Mesendoderm (in vitro differentiated cells): ENCODE measurements at regions not wholly inside any gene's neighbourhood (a gene's known extent, or its start where the extent isn't known, plus 50 kb on each side); places are given as distances from the start of the nearest gene placed in this dataset.

Experiments
- DNase-seq: peaks from one replicate; pipeline ENCODE4 v3.0.0; 2013
- H2AK5ac ChIP-seq: 2 replicates; pipeline ENCODE4 v1.6.1; 2013; ENCODE audit warnings: low read length, inconsistent platforms
- H2BK120ac ChIP-seq: 2 replicates; pipeline ENCODE4 v1.6.1; 2013; ENCODE audit warnings: low read depth, mild to moderate bottlenecking, low read length, moderate library complexity, mixed read lengths
- H2BK15ac ChIP-seq: replicated peaks from 2 replicates; pipeline ENCODE4 v1.6.1; 2013; ENCODE audit warnings: low read depth, mild to moderate bottlenecking, moderate library complexity
- H2BK5ac ChIP-seq: 2 replicates; pipeline ENCODE4 v1.6.1; 2013; ENCODE audit warnings: low read length, inconsistent platforms
- H3K18ac ChIP-seq: 2 replicates; pipeline ENCODE4 v1.6.1; 2013; ENCODE audit warnings: mild to moderate bottlenecking, low read length, mixed read lengths
- H3K23ac ChIP-seq: one replicate; pipeline ENCODE4 v1.6.1; 2013; ENCODE audit warnings: low read length
- H3K27ac ChIP-seq: 2 replicates; pipeline ENCODE4 v1.5.1; 2013; ENCODE audit warnings: low read depth, mild to moderate bottlenecking, inconsistent platforms, low read length, moderate library complexity
- H3K27me3 ChIP-seq: 2 replicates; pipeline ENCODE4 v1.6.1; 2013; ENCODE audit warnings: low read length, control low read depth, mild to moderate bottlenecking, inconsistent platforms; ENCODE audit not compliant: insufficient read depth, poor library complexity
- H3K36me3 ChIP-seq: 2 replicates; pipeline ENCODE4 v1.6.1; 2013; ENCODE audit warnings: low read length, inconsistent platforms; ENCODE audit not compliant: control insufficient read depth, insufficient read depth
- H3K4ac ChIP-seq: one replicate; pipeline ENCODE4 v1.6.1; 2013; ENCODE audit warnings: low read depth, mild to moderate bottlenecking, low read length, moderate library complexity
- H3K4me1 ChIP-seq: 2 replicates; pipeline ENCODE4 v1.6.1; 2013; ENCODE audit warnings: low read depth, low read length, inconsistent platforms; ENCODE audit not compliant: control insufficient read depth
- H3K4me2 ChIP-seq: 2 replicates; pipeline ENCODE4 v1.6.1; 2013; ENCODE audit warnings: low read length
- H3K4me3 ChIP-seq: 2 replicates; pipeline ENCODE4 v1.5.1; 2013; ENCODE audit warnings: mild to moderate bottlenecking, low read length
- H3K56ac ChIP-seq: one replicate; pipeline ENCODE4 v1.6.1; 2013; ENCODE audit warnings: low read length
- H3K79me1 ChIP-seq: 2 replicates; pipeline ENCODE4 v1.6.1; 2013; ENCODE audit warnings: low read length, inconsistent platforms
- H3K79me2 ChIP-seq: 2 replicates; pipeline ENCODE4 v1.6.1; 2013; ENCODE audit warnings: mild to moderate bottlenecking, low read length; ENCODE audit not compliant: control insufficient read depth, insufficient read depth
- H3K9ac ChIP-seq: 2 replicates; pipeline ENCODE4 v1.6.1; 2013; ENCODE audit warnings: low read length, inconsistent platforms
- H4K5ac ChIP-seq: one replicate; pipeline ENCODE4 v1.6.1; 2013; ENCODE audit warnings: low read length
- H4K8ac ChIP-seq: one replicate; pipeline ENCODE4 v1.6.1; 2013; ENCODE audit warnings: low read depth, mild to moderate bottlenecking, control low read depth, low read length, moderate library complexity
- WGBS: extraction: QIAGEN DNeasy Blood & Tissue Kit; methylation state at CpG from one replicate; pipeline ENCODE4 v1.1.7; 2013; ENCODE audit warnings: low lambda C conversion rate, missing lambda C conversion rate; ENCODE audit not compliant: insufficient coverage; ENCODE audit errors: extremely low coverage; 5-methylcytosine and 5-hydroxymethylcytosine counted together

GRCh38 chr21:38081708-38082107, 165.5 kb upstream of the KCNJ6 start:
- H4K8ac ChIP-seq, result no peak overlapping the region
- no peak overlapping the region for H4K5ac ChIP-seq
- no peak overlapping the region for H2BK120ac ChIP-seq
- no peak overlapping the region for H3K23ac ChIP-seq
- H3K18ac ChIP-seq, result no peak overlapping the region
- H3K79me1 ChIP-seq, result no peaks in the 10 kb centered on the region
- no peak overlapping the region for H3K27ac ChIP-seq
- WGBS, result no CpG with 5 or more reads among the region's 9 CpGs
- H2BK5ac ChIP-seq, result no peak overlapping the region
- no peak overlapping the region for H2BK15ac ChIP-seq
- H3K79me2 ChIP-seq, result no peaks in the 10 kb centered on the region
- no peaks in the 10 kb centered on the region for H3K4me1 ChIP-seq
- no peaks in the 10 kb centered on the region for H3K36me3 ChIP-seq
- H3K27me3 ChIP-seq, result no peaks in the 10 kb centered on the region
- H3K9ac ChIP-seq, result no peak overlapping the region
- no peak overlapping the region for H3K4me3 ChIP-seq
- H3K56ac ChIP-seq, result no peak overlapping the region
- DNase-seq, result no peak
- H3K4me2 ChIP-seq, result no peak overlapping the region
- no peak overlapping the region for H2AK5ac ChIP-seq
- no peak overlapping the region for H3K4ac ChIP-seq

GRCh38 chr21:38082936-38083485, 166.8 kb upstream of the KCNJ6 start:
- Histone ChIP-seq H3K4me2 (no peak overlapping the region), H3K18ac (no peak overlapping the region), H3K27ac (no peak overlapping the region), H4K5ac (no peak overlapping the region), H3K23ac (no peak overlapping the region), H3K4ac (no peak overlapping the region), H4K8ac (no peak overlapping the region), H3K27me3 (no peaks in the 10 kb centered on the region), H3K4me3 (no peak overlapping the region), H2BK15ac (no peak overlapping the region), H3K4me1 (no peaks in the 10 kb centered on the region), H2BK120ac (no peak overlapping the region), H3K79me2 (no peaks in the 10 kb centered on the region), H3K9ac (no peak overlapping the region), H2BK5ac (no peak overlapping the region), H3K56ac (no peak overlapping the region), H2AK5ac (no peak overlapping the region), H3K79me1 (no peaks in the 10 kb centered on the region), H3K36me3 (no peaks in the 10 kb centered on the region)
- no CpG with 5 or more reads among the region's 4 CpGs for WGBS
- no peak for DNase-seq

- Histone ChIP-seq H2BK120ac (no peak overlapping the region), H3K4me1 (no peaks in the 10 kb centered on the region), H4K8ac (no peak overlapping the region), H3K27me3 (no peaks in the 10 kb centered on the region), H2BK15ac (no peak overlapping the region), H3K4me3 (no peak overlapping the region), H2BK5ac (no peak overlapping the region), H3K23ac (no peak overlapping the region), H3K36me3 (no peaks in the 10 kb centered on the region), H3K79me1 (no peaks in the 10 kb centered on the region), H3K9ac (no peak overlapping the region), H3K18ac (no peak overlapping the region), H3K56ac (no peak overlapping the region), H3K79me2 (no peaks in the 10 kb centered on the region), H4K5ac (no peak overlapping the region), H3K27ac (no peak overlapping the region), H2AK5ac (no peak overlapping the region), H3K4me2 (no peak overlapping the region), H3K4ac (no peak overlapping the region)
- no peak for DNase-seq
Measured at GRCh38 chr21:38083535-38083934, 167.3 kb upstream of the KCNJ6 start.

GRCh38 chr21:38086580-38086979, 170.2 kb upstream of the KCNJ15 start:
- no peak overlapping the region for H3K4ac ChIP-seq
- no peaks in the 10 kb centered on the region for H3K27me3 ChIP-seq
- no peak overlapping the region for H3K18ac ChIP-seq

GRCh38 chr21:38088916-38089762, 167.7 kb upstream of the KCNJ15 start:
- no peak overlapping the region for H3K9ac ChIP-seq
- WGBS, result no CpG with 5 or more reads among the region's 13 CpGs
- H3K27me3 ChIP-seq, result no peaks in the 10 kb centered on the region
- H3K79me2 ChIP-seq, result no peaks in the 10 kb centered on the region
- no peaks in the 10 kb centered on the region for H3K79me1 ChIP-seq
- H2BK5ac ChIP-seq, result no peak overlapping the region
- H3K4me1 ChIP-seq, result no peaks in the 10 kb centered on the region
- H3K18ac ChIP-seq, result no peak overlapping the region
- no peak overlapping the region for H3K27ac ChIP-seq
- no peak overlapping the region for H3K4ac ChIP-seq
- no peak overlapping the region for H4K5ac ChIP-seq
- H2AK5ac ChIP-seq, result no peak overlapping the region
- H3K23ac ChIP-seq, result no peak overlapping the region
- no peak overlapping the region for H3K4me3 ChIP-seq
- H3K56ac ChIP-seq, result no peak overlapping the region
- H4K8ac ChIP-seq, result no peak overlapping the region
- no peak overlapping the region for H2BK120ac ChIP-seq
- H3K36me3 ChIP-seq, result no peaks in the 10 kb centered on the region
- H2BK15ac ChIP-seq, result no peak overlapping the region
- H3K4me2 ChIP-seq, result no peak overlapping the region
- peak; percentile 6 for DNase-seq

More at GRCh38 chr21:38086580-38086979, 170.2 kb upstream of the KCNJ15 start:
- Histone ChIP-seq H3K23ac (no peak overlapping the region), H3K4me1 (no peaks in the 10 kb centered on the region), H4K5ac (no peak overlapping the region), H2BK5ac (no peak overlapping the region), H3K27ac (no peak overlapping the region), H3K36me3 (no peaks in the 10 kb centered on the region), H3K9ac (no peak overlapping the region), H2AK5ac (no peak overlapping the region), H3K56ac (no peak overlapping the region), H3K4me3 (no peak overlapping the region), H2BK120ac (no peak overlapping the region), H3K79me2 (no peaks in the 10 kb centered on the region), H2BK15ac (no peak overlapping the region), H3K79me1 (no peaks in the 10 kb centered on the region), H3K4me2 (no peak overlapping the region), H4K8ac (no peak overlapping the region)
- no CpG with 5 or more reads among the region's 1 CpG for WGBS
- DNase-seq, result no peak

GRCh38 chr21:38089763-38090046, 167.1 kb upstream of the KCNJ15 start:
- Histone ChIP-seq H3K56ac (no peak overlapping the region), H2AK5ac (no peak overlapping the region), H2BK15ac (no peak overlapping the region), H3K79me2 (no peaks in the 10 kb centered on the region), H3K27me3 (no peaks in the 10 kb centered on the region), H3K36me3 (no peaks in the 10 kb centered on the region), H3K4me2 (no peak overlapping the region), H3K18ac (no peak overlapping the region), H3K9ac (no peak overlapping the region), H2BK5ac (no peak overlapping the region), H3K27ac (no peak overlapping the region), H2BK120ac (no peak overlapping the region), H3K79me1 (no peaks in the 10 kb centered on the region), H3K4ac (no peak overlapping the region), H4K8ac (no peak overlapping the region), H3K4me3 (no peak overlapping the region), H4K5ac (no peak overlapping the region), H3K4me1 (no peaks in the 10 kb centered on the region), H3K23ac (no peak overlapping the region)
- no peak for DNase-seq
- no CpG with 5 or more reads among the region's 6 CpGs for WGBS
